MG63 (cell line): ENCODE measurements at regions not wholly inside any gene's neighbourhood (a gene's known extent, or its start where the extent isn't known, plus 50 kb on each side); places are given as distances from the start of the nearest gene placed in this dataset.

Experiments used
- DNase-seq: peaks from one replicate; pipeline ENCODE4 v3.0.0-alpha.2; 2020
- H3K27me3 ChIP-seq: fragments of 250-450 bp; sonication (Bioruptor Pico); 2 replicates; pipeline ENCODE4 v1.5.1; 2020; ENCODE audit warnings: mild to moderate bottlenecking, moderate library complexity
- H3K36me3 ChIP-seq: fragments of 250-450 bp; sonication (Bioruptor Pico); 2 replicates; pipeline ENCODE4 v1.5.1; 2020; ENCODE audit warnings: mild to moderate bottlenecking, moderate library complexity
- H3K4me3 ChIP-seq: fragments of 250-450 bp; sonication (Bioruptor Pico); 2 replicates; pipeline ENCODE4 v1.5.1; 2020; ENCODE audit warnings: mild to moderate bottlenecking, moderate library complexity
- H3K9me3 ChIP-seq: fragments of 250-450 bp; sonication (Bioruptor Pico); 2 replicates; pipeline ENCODE4 v1.5.1; 2020; ENCODE audit warnings: mild to moderate bottlenecking, moderate library complexity

DNA sequence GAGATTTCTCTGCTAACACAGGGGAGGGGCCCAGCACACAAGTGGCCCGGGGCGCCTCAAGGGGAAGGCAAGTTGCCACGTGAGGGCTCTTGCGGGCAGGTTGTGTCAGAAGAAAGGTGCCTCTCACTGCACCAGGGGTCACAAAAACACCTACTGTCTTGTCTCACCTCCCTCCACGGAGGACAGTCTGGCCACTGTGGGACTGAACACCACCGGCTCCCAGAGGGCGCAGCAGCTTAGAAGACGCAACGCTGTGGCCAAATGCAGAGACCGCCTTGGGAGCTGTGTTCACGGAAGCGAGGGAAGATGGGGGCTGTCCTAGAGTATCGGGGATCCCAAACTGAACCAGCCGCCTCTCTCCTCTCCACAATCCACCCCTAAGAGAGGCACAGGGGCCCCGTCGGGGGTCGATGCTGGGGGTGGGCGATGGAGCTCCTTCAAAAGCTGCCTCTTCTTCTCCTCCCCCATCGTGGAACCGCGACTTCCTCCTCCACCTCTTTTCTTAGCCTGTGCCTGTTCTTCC is 177.5 kb downstream of the FOXO1 start:
- H3K4me3 ChIP-seq = no peak overlapping the region
- no peaks in the 10 kb centered on the region for H3K9me3 ChIP-seq
- no peaks in the 10 kb centered on the region for H3K36me3 ChIP-seq
- no peak for DNase-seq
- H3K27me3 ChIP-seq = no peaks in the 10 kb centered on the region

DNA sequence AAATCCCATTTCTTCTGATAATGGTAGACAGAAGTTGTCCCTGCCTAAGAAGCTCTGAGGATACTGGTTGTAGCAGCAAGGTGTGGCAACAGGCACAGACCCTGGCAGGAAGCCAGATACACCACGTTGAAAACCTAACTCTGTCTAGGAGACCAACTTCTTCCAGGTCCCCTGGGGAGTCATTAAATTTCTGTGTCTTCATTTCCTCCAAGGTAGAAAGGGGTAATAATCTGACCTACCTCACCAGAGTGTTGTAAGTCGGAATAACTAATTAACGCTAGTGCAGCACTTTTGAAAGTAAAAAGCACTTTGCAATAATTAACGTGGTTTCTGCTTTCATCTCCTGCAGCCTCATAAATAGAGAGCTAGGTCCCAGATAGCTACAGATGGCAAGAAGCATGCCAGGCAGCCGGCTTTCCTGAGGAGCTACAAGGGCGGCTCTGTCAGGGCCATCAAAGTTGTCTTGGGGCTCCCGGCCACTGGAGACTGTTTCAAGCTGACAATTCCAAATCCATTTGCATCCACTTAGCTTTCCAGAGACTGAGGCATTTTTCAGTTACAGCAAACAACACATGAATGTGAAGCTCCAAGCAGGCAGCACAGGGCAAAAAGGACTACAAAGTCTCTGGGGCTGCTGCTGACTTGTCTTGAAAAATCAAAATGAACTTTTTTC is 176.2 kb downstream of the FOXO1 start:
- Histone ChIP-seq H3K9me3 (no peaks in the 10 kb centered on the region), H3K36me3 (no peaks in the 10 kb centered on the region), H3K27me3 (no peaks in the 10 kb centered on the region), H3K4me3 (no peak overlapping the region)
- no peak for DNase-seq

DNA sequence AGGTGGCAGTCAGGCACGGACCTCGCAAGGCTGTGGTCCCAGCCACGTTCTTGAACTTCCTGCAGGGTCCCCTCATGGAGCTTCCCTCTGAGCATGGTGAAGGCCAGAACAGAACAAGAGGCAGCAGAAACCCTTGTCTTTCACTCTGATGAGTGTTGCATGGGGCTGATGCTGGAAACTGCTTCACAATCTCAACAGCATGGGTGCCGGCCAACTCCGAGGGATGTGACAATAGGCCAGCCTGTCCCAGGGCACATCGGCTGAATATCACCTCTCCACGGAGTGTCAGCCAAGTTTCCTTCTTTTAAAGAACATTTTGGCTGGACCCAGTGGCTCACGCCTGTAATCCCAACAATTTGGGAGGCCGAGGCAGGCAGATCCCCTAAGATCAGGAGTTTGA is 173.9 kb downstream of the FOXO1 start:
- Histone ChIP-seq H3K36me3 (no peaks in the 10 kb centered on the region), H3K4me3 (no peak overlapping the region), H3K9me3 (no peaks in the 10 kb centered on the region), H3K27me3 (no peaks in the 10 kb centered on the region)
- DNase-seq = no peak

DNA sequence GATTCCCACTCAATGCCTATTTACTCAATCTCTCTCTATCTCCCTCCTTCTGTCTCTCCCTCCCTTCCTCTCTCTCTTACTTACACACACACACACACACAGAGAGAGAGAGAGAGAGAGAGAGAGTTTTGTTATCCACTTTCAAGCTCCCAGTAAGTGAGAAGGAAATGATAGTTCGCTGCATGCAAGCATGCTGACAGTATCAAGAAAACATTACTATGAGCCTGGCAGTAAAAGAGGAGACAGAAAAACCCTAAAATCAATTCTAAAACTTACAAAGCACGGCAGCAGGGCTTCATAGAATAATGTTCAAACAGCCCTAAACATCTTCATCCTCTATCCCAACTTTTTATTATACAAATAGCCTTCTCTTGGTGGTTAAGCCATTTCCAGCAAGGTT is 171.9 kb downstream of the FOXO1 start:
- Histone ChIP-seq H3K4me3 (no peak overlapping the region), H3K36me3 (no peaks in the 10 kb centered on the region), H3K9me3 (no peaks in the 10 kb centered on the region), H3K27me3 (no peaks in the 10 kb centered on the region)
- DNase-seq = no peak

DNA sequence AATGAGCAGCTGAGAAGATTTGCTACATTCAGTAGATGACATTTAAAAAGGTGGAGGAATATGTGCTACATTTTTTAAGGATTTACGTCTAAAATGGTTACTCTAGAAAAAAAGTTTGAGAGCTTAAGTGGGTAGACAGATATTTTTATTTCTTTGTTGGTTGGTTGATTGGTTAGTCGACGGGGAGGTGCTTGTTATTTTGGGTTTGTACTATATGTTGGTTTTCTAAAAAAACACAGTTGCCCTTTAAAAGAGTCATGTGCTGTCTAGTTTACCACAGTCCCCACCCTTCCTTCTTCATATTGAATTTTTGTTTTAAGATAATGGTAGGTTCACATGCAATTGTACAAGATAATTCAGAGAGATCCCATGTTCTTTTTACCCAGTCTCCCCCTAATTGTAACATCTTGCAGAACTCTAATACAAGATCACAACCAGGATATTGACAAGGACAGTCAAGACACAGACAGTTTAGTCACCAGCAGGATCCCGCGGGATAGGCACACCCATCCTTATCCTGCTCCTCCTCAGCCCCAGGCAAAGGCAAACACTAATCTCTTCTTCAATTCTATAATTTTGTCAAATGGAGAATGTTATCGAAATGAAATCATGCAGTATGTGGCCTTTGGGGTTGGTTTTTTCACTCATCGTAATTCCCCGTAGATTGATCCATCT is 171.4 kb downstream of the FOXO1 start:
- Histone ChIP-seq H3K4me3 (no peak overlapping the region), H3K27me3 (no peaks in the 10 kb centered on the region), H3K9me3 (no peaks in the 10 kb centered on the region), H3K36me3 (no peaks in the 10 kb centered on the region)
- no peak for DNase-seq

DNA sequence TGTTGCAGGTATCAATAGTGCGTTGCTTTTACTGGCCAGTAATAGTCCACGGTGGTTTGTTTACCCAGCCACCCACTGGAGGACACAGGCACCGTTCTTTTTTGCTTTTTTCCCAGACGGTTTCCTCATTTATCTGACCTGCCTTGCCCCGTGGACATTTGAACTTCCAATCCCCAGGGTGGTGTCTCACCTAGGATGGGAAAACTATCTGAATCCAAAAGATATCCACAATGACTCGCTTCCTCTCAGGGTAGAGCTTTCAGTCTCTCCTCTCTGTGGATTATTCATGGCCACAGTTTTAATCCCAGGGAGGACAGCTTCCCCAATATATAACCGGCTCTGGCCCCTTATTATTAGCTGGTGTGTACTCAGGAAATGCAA is 170.8 kb downstream of the FOXO1 start:
- no peak for DNase-seq
- Histone ChIP-seq H3K4me3 (no peak overlapping the region), H3K36me3 (no peaks in the 10 kb centered on the region), H3K9me3 (no peaks in the 10 kb centered on the region), H3K27me3 (no peaks in the 10 kb centered on the region)

DNA sequence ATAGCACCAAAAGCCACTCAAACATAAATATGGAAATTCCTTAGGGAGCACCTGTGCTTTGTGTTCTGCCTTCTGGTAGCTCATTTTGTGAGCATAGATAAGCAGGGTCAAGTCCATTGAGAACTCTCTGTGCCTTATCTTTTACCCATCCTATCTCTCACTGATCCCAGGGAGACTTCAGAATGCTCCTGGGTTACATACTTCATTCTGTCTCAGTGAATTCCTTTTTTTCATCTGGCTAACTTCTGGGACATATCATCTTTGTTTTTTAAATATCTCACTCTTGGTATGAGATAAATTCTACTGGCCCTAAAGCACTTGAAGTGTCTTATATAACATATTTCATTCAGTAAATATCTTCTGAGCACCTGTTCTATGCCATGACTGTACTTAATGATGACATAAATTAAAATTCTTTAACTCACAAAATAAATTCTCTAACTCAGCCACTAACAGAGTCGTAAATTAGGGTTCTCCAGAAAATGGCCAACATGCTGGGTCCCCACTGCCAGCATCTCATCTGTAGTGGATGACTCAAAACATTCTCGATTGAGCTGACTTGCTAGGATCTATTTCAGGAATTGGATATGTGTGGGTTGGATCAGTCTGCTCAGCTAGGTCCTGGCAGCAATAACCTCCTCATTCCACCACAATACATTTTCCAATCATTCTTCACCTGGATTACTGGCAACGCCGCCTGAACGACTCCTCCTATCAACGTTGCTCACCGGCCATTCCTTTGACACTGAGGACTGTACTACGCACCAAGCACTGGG is 170.2 kb downstream of the FOXO1 start:
- H3K4me3 ChIP-seq = no peak overlapping the region
- H3K36me3 ChIP-seq = no peaks in the 10 kb centered on the region
- DNase-seq = no peak
- no peaks in the 10 kb centered on the region for H3K27me3 ChIP-seq
- no peaks in the 10 kb centered on the region for H3K9me3 ChIP-seq

DNA sequence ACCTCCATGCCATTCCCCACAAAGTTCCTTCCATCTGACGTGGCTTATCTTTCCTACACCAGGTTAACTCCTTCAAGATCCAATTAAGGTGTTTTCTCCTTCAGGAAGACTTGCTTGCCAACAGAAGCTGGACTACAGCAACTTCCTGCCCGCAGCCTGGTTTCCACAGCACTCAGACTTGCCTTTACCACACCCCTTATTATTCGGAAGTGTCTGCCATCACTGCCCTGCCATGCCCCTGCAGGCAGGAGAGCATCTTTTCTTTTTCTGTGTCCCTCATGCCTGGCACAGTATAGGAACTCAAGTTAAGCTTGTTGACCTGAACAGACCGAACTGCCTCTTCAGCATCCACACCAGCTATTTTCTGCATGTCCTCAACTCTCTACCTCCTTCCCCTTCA is 168.0 kb downstream of the FOXO1 start:
- DNase-seq = no peak
- Histone ChIP-seq H3K36me3 (no peaks in the 10 kb centered on the region), H3K9me3 (no peaks in the 10 kb centered on the region; the same call in 1 of the 2 replicates), H3K4me3 (no peak overlapping the region), H3K27me3 (no peaks in the 10 kb centered on the region)

DNA sequence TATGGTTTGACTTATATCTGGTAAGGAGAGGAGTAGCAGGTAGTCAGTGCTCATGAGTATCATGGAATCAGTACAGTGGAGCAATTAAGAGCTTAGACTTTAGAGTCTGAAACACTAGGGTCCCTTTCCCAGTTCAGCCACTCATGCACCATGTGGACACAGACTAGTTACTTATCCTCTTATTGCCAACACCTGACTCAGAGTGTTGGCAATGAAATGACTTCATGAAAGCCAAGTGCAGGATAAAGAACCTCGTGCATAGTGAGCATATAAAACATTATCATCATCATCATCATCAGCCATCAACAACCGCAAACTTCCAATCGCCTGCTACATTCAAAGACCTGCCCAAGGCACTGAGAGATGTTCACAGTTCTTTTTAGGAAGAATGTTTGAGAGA is 164.2 kb downstream of the FOXO1 start:
- H3K27me3 ChIP-seq = no peaks in the 10 kb centered on the region
- H3K9me3 ChIP-seq = no peaks in the 10 kb centered on the region; the same call in 1 of the 2 replicates
- no peaks in the 10 kb centered on the region for H3K36me3 ChIP-seq
- no peak overlapping the region for H3K4me3 ChIP-seq
- peak; percentile 57 for DNase-seq

DNA sequence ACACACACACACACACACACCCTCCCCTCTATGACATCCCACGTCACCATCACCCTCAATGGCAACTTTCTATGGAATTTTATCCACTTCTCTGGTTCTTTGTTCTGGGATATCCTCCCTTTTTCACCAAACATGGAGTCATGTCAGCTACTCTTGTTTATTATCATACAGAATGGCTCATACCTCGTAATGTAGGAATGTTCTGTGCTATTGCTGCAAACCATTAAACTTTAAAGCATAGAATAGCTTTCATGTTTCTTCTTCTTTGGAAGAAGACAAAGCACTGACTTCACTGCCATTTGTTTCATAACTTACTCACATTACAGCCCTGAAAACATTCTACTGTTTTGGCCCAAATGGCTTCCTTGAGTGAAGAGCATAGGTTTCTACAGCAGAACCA is 163.4 kb downstream of the FOXO1 start:
- no peak for DNase-seq
- no peaks in the 10 kb centered on the region; the same call in 1 of the 2 replicates for H3K9me3 ChIP-seq
- no peak overlapping the region for H3K4me3 ChIP-seq
- no peaks in the 10 kb centered on the region for H3K36me3 ChIP-seq
- no peaks in the 10 kb centered on the region for H3K27me3 ChIP-seq

DNA sequence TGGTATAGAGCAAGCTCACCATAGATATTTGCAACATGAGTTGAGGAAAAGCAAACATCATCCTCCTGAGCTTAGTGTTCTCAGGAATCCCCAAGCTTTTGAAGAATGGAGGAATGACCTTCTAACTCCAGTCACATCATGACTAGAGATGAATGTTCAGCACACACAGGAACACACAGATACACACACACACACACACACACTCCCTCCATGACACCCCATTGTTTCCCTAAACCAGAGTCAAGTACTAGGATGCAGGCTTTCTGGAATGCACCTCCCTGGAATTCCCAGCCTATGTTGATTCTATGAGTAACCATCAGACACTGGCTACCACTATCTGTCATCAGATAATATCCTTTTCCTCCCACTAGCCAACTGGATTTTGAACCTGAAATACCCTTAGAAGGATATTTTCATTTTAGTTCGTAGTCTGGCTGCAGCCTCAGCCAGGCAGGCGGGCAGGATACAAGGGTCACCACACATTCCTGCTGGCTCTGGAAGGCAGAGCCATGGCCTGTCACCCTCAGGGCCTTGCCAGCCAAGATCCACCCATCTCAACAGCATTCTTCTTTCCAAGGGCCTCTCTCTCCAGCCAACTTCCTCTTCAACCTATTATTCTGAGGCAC is 162.4 kb downstream of the FOXO1 start:
- DNase-seq = peak; percentile 81
- no peaks in the 10 kb centered on the region for H3K36me3 ChIP-seq
- no peak overlapping the region for H3K4me3 ChIP-seq
- H3K27me3 ChIP-seq = no peaks in the 10 kb centered on the region
- H3K9me3 ChIP-seq = no peaks in the 10 kb centered on the region; the same call in 1 of the 2 replicates

DNA sequence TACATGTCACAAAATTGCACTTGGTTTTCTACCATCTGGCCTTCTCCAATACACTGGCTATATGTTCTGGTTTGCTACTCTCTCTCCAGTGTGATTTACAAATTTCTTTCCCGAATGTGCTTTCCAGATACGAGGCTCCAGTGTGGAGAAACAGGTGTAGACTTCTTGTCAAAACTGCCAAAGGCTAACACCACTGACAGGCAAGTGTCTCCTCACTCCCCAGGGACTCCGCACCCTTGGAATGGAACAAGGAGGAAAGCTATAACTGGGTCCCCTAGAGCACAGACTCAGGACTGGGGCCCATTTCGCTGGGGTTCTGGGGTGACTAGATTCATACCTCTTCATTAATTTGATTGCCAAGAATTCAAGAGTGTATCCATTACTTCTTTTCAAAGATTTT is 161.8 kb downstream of the FOXO1 start:
- no peak for DNase-seq
- H3K27me3 ChIP-seq = no peaks in the 10 kb centered on the region
- no peaks in the 10 kb centered on the region; the same call in 1 of the 2 replicates for H3K9me3 ChIP-seq
- no peaks in the 10 kb centered on the region for H3K36me3 ChIP-seq
- H3K4me3 ChIP-seq = no peak overlapping the region

DNA sequence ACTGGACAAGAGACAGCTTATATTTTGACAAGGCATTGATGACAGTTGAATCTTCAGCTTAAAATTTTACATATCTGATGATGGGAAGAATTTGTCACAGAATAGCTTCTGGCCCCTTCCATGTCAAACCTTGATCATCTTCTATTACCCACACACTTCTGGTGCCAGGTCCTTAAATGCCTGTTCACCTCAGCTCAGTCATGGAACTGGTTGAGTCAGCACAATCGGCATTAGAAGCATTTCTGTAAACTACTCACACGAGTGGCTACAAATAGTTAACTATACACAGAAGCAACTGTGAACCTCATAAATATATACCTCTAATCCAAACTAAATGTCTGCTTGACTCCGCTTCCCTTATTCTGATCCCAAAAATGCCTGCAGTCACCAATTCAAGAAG is 161.2 kb downstream of the FOXO1 start:
- no peaks in the 10 kb centered on the region for H3K27me3 ChIP-seq
- H3K4me3 ChIP-seq = no peak overlapping the region
- no peaks in the 10 kb centered on the region; the same call in 1 of the 2 replicates for H3K9me3 ChIP-seq
- no peak for DNase-seq
- H3K36me3 ChIP-seq = no peaks in the 10 kb centered on the region
